ENCODE measurements at regions not wholly inside any gene's neighbourhood (a gene's known extent, or its start where the extent isn't known, plus 50 kb on each side); places are given as distances from the start of the nearest gene placed in this dataset.

DNA sequence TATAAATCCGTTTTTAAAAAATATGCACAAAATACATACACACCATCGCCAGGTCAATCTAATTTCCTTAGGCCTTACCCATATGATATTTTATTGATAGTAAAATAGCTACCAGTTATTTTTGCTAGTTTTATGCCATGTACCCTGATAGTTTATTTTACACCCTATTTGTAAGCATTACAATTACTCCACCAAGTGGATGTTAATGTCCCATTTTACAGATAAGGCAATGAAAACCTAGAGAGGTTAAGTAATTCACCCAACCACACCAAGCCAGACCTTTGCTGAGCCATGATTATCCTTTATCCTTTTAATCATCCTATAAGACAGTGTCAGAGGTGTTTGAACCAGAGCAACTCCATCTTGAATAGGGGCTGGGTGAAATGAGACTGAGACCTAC, 86.8 kb downstream of the CBLN4 start:
- TF ChIP-seq, protein P1, sequence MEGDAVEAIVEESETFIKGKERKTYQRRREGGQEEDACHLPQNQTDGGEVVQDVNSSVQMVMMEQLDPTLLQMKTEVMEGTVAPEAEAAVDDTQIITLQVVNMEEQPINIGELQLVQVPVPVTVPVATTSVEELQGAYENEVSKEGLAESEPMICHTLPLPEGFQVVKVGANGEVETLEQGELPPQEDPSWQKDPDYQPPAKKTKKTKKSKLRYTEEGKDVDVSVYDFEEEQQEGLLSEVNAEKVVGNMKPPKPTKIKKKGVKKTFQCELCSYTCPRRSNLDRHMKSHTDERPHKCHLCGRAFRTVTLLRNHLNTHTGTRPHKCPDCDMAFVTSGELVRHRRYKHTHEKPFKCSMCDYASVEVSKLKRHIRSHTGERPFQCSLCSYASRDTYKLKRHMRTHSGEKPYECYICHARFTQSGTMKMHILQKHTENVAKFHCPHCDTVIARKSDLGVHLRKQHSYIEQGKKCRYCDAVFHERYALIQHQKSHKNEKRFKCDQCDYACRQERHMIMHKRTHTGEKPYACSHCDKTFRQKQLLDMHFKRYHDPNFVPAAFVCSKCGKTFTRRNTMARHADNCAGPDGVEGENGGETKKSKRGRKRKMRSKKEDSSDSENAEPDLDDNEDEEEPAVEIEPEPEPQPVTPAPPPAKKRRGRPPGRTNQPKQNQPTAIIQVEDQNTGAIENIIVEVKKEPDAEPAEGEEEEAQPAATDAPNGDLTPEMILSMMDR (conservative IDR thresholded peaks at IDR 0.05; ENCODE audit: low read depth, low read length): no peak
- TF ChIP-seq EZH2 (IDR thresholded peaks at IDR 0.05; ENCODE audit: borderline replicate concordance, low read depth, low read length, poor library complexity, severe bottlenecking): no peak
